ENCODE measurements at regions not wholly inside any gene's neighbourhood (a gene's known extent, or its start where the extent isn't known, plus 50 kb on each side); places are given as distances from the start of the nearest gene placed in this dataset.
"Not testable (repeated sequence)": the region's sequence is repeated elsewhere in the genome, so short reads cannot be mapped to it uniquely, and the experiment has no call there.

DNA sequence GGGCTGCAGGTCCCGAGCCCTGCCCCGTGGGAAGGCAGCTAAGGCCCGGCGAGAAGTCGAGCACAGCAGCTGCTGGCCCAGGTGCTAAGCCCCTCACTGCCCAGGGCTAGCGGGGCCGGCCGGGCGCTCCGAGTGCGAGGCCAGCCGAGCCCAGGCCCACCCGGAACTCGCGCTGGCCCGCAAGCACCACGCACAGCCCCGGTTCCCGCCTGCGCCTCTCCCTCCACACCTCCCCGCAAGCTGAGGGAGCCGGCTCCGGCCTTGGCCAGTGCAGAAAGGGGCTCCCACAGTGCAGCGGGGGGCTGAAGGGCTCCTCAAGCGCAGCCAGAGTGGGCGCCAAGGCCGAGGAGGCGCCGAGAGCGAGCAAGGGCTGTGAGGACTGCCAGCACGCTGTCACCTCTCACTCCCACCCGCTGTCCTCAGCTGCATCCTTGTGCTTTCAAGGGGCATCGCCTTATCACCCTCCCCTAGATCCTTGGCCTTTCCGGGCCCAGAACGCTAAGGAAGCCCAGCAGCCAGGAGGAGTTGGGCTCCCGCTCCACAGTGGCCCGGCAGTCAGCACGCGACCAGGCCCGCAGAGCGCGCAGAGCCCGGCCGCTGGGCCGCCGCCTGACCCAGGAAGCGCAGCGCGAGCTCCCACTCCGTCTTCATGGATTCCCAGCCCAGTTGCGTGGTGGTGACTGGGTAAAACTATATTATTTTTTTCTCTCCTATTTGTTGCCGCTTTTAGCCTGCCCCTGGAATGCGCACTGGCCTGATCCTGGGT is 144.1 kb downstream of the ARRDC4 start:
- TF ChIP-seq, protein P1, sequence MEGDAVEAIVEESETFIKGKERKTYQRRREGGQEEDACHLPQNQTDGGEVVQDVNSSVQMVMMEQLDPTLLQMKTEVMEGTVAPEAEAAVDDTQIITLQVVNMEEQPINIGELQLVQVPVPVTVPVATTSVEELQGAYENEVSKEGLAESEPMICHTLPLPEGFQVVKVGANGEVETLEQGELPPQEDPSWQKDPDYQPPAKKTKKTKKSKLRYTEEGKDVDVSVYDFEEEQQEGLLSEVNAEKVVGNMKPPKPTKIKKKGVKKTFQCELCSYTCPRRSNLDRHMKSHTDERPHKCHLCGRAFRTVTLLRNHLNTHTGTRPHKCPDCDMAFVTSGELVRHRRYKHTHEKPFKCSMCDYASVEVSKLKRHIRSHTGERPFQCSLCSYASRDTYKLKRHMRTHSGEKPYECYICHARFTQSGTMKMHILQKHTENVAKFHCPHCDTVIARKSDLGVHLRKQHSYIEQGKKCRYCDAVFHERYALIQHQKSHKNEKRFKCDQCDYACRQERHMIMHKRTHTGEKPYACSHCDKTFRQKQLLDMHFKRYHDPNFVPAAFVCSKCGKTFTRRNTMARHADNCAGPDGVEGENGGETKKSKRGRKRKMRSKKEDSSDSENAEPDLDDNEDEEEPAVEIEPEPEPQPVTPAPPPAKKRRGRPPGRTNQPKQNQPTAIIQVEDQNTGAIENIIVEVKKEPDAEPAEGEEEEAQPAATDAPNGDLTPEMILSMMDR (IDR thresholded peaks at IDR 0.05) = not testable (repeated sequence)
- not testable (repeated sequence) for TF ChIP-seq POLR2A (IDR thresholded peaks at IDR 0.05)

All from gastroesophageal sphincter (tissue), 3 donors.